Upper lobe of left lung (tissue), 4 donors: ENCODE measurements at regions not wholly inside any gene's neighbourhood (a gene's known extent, or its start where the extent isn't known, plus 50 kb on each side); places are given as distances from the start of the nearest gene placed in this dataset.

ENCODE experiments used
- POLR2A ChIP-seq, 4 donors: fragments of 450-650 bp; IDR thresholded peaks; one replicate each; pipeline ENCODE4 v1.5.1; 2016 to 2017; ENCODE audit warnings: antibody characterized with exemption in 4 of 4, mild to moderate bottlenecking in 2 of 4
- POLR2AphosphoS5 ChIP-seq, 2 donors: sonication (generic); formaldehyde crosslinking; IDR thresholded peaks; one replicate each; pipeline ENCODE4 v1.5.1; 2017; ENCODE audit warnings: antibody characterized with exemption in 2 of 2
- TF ChIP-seq, protein P1 (sequence below), 6 experiments: fragments of 450-650 bp in 4 of 6; fragments of 200-600 bp in 2 of 6; sonication (generic) in 2 of 6; IDR thresholded peaks; one replicate each; pipeline ENCODE4 v1.5.1; 2016 to 2019; ENCODE audit warnings: antibody characterized with exemption in 6 of 6

DNA sequence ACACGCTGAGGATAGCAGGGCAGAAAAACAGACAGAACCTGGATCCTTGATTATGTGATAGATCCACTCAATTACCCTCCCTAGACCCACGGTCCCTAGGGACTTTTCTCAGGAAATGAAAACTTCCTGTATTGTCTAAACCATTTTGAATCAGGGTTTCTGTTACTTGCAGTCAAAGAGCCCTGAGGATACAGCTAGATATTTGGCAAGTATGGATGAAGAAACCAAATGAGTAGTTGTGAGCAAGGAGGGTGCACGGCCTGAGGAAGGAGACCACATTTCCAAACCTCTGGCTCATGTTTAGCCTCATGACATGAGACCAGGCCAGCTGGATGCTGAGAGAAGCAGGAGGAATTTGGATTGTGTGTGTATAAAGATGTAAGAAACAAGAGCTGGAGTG is 91.6 kb downstream of the MRPL14 start:
- TF ChIP-seq, protein P1, sequence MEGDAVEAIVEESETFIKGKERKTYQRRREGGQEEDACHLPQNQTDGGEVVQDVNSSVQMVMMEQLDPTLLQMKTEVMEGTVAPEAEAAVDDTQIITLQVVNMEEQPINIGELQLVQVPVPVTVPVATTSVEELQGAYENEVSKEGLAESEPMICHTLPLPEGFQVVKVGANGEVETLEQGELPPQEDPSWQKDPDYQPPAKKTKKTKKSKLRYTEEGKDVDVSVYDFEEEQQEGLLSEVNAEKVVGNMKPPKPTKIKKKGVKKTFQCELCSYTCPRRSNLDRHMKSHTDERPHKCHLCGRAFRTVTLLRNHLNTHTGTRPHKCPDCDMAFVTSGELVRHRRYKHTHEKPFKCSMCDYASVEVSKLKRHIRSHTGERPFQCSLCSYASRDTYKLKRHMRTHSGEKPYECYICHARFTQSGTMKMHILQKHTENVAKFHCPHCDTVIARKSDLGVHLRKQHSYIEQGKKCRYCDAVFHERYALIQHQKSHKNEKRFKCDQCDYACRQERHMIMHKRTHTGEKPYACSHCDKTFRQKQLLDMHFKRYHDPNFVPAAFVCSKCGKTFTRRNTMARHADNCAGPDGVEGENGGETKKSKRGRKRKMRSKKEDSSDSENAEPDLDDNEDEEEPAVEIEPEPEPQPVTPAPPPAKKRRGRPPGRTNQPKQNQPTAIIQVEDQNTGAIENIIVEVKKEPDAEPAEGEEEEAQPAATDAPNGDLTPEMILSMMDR (IDR thresholded peaks at IDR 0.05): no peak
- no peak for TF ChIP-seq POLR2A (IDR thresholded peaks at IDR 0.05)
- no peak for TF ChIP-seq POLR2AphosphoS5 (IDR thresholded peaks at IDR 0.05)
